GM11168 (cell line): ENCODE measurements at regions not wholly inside any gene's neighbourhood (a gene's known extent, or its start where the extent isn't known, plus 50 kb on each side); places are given as distances from the start of the nearest gene placed in this dataset.

Experiments used
- in situ Hi-C: fragments of 300-500 bp; cut with MboI; formaldehyde crosslinking; loops from one replicate; pipeline ENCODE4 v1.12.0; 2022; ENCODE audit warnings: low sequenced_read_pairs; ENCODE audit not compliant: unreplicated experiment

DNA sequence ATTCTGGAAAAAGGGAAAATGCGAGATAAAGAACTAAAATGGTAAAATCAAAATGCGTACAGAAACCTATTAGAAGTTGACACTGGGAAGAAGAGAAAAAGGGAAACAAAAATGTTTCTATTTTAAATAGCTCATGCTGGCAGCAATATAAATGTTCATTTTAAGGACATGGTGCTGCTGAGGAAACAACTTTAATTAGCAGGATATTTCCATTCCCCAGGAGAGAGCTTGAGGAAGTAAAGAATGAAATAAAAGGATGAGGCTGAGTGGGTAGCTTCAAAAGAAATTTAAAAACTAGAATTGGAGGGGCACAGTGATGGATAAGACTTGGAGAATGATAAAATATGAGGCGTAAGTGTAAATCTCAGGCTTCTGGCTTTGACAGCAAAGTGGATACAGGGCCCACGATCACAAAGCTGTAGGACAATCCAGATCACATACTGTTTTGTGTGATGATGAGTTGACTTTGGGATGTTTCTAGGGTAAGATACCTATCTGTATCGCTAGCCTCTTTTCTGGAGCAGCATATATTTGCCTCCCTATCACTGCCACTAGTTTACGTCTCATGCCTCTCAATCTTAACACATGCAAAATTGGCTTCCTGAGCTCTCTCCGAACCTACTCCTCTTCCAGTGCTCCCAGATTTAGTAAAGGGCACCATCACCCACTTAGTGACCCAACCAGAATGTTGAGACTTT, 571.3 kb upstream of the MIR17HG start:
- in situ Hi-C loops = no loop called here

DNA sequence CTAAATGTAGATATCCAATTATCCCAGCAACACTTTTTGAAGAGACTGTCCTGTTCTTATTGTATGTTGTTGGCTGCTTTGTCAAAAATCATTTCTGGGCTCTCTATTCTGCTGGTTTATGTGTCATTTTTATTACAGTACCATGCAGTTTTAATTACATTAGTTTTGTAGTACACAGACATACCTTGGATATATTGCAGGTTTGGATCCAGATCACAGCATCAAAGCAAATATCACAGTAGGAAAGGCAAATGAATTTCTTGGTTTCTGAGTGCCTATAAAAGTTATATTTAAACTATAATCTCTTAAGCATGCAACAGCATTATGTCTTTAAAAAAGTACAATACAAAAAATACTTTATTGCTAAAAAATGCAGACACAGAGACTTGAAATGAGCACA, 564.2 kb upstream of the MIR17HG start:
- in situ Hi-C loops = no loop called here

GRCh38 chr13:90787007-90787406, 560.5 kb upstream of the MIR17HG start:
- in situ Hi-C loops = no loop called here

DNA sequence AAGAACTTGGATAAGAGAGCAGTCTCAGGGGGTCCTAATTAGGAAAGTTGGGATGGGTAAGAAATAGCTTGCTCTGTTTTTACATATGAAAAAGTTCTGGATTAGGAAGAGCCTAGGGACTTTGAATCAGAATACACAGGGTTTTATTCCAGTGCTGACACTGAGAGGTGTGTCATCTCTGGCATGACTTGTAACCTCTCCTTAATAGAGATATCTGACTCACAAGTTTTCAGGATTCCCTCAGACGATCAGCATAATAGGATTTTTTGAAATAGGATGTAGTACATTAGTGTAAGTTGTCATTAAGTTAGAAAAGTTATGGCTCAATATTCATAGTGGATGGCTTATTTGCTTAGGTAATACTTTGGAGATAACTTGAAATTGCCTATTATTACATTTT, 555.2 kb upstream of the MIR17HG start:
- in situ Hi-C loops = no loop called here

- in situ Hi-C loops = no loop called here
Measured at GRCh38 chr13:90793261-90793820, 554.1 kb upstream of the MIR17HG start.

DNA sequence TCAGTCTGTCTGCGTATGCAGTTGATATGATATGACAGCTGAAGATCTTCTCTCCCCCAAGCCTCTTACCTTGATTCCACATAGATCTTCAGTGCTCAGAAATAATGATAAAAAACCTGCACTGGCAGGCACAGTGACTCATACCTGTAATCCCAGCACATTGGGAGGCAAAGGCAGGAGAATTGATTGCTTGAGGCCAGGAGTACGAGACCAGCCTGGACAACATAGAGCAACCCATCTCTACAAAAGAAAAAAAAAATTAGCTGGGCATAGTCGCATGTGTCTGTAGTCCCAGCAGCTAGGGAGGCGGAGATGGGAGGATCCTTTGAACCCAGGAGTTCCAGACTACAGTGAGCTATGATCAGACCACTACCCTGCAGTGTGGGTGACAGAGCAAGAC, 551.0 kb upstream of the MIR17HG start:
- in situ Hi-C loops = no loop called here

- in situ Hi-C loops = no loop called here
Measured at GRCh38 chr13:90797335-90797734, 550.2 kb upstream of the MIR17HG start.

DNA sequence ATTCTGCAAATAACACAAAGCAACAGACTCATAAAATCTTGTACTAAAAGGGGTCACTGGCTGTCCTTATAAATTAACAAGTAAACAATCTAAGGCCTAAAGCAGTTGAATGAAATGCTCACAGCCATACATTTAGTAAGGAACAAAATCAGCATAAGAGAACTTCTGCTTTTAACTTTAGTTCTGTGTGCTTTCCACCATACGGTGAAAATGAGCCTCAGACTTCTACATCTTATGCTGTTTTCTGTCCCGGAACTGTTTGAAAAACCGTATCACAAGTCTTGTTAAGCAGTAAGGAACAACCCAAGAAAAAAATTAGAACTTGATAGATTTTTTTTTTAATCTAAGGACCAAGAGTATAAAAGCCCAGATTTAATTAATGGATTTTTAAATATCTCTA, 549.1 kb upstream of the MIR17HG start:
- in situ Hi-C loops = no loop called here

GRCh38 chr13:90800082-90800746, 547.3 kb upstream of the MIR17HG start:
- in situ Hi-C loops = no loop called here

DNA sequence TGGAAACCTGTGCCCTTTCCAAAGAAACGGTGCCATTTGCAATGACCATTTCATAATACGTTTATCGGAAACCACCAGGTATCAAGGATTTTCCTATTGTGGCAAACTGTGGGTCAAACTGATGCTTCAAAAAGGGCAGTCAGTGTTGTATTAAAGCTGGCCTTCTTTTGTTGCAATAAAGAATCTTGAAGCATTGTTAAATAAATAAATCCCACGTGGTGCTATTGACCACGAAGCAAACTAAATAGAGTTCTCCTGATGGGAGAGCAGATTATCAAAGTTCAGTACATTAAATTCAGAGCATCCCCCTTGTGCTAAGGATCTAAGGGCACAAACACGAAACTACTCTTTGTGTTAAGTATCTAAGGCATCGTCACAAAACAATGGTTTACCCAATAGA, 545.9 kb upstream of the MIR17HG start:
- in situ Hi-C loops = no loop called here

DNA sequence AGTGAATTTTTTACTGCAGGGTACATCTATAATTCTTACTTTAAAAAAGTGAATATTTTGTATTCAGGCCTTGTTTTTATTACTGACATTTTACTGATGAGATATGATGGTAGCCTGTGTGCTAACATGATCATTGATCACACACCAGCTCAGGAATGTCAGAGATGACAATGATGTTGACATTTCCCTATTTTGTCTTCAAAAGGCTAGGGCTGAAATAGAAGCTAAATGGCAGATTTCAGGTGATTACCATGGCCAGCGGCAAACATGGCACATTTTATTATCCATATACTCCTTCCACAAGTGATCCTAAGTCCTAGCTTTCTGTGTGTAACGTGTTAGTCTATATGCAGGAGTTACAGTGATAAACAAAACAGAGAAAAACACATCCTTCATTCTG, 544.3 kb upstream of the MIR17HG start:
- in situ Hi-C loops = no loop called here

DNA sequence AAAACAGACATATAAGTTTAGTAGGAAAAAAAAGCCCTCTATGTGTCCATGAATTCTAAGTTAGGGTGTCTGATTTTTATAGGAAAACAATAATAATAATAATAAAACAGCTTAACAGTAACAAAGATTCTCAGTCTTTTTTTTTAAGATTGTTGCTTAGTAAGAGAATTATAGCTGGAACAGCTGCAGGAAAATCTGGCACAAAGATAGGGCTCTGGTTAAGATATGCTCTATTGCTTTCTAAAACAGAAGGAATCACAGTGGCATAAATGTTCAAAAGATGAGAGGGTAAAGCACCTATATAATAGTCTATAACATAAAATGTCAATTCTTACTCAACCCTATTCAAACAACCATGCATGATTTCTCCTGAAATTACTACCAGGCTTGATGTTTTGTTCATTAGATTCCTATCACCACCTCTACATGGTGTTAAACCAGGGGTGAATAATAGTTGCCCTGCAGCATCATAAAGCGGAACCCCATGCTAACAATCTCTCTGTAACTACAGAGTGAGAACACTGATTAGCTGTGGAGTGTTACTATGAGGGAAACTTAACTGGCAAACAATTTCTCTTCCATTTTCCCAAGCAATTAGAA, 541.4 kb upstream of the MIR17HG start:
- in situ Hi-C loops = no loop called here

- in situ Hi-C loops = no loop called here
Measured at GRCh38 chr13:90806892-90807291, 540.6 kb upstream of the MIR17HG start.

- in situ Hi-C loops = no loop called here
Measured at GRCh38 chr13:90808838-90809237, 538.6 kb upstream of the MIR17HG start.

DNA sequence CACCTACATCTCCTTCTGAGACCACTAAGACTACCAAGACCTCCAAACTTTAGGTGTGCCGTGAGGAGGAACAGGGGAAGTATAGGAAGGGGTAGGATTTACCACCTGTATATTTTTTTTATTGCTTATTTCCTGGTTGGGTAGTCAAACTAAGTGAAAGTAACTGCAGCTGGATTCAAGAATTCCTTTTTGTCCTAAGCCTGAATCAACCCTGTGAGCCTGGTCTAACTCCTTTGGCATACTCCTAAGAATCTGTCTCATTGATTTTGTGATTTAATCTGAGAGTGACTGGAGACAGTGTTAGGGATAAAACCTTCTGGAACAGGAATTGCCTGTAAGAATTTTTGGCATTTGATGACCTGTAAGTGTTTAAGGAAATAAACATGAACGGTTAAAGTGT, 523.5 kb upstream of the MIR17HG start:
- in situ Hi-C loops = no loop called here

DNA sequence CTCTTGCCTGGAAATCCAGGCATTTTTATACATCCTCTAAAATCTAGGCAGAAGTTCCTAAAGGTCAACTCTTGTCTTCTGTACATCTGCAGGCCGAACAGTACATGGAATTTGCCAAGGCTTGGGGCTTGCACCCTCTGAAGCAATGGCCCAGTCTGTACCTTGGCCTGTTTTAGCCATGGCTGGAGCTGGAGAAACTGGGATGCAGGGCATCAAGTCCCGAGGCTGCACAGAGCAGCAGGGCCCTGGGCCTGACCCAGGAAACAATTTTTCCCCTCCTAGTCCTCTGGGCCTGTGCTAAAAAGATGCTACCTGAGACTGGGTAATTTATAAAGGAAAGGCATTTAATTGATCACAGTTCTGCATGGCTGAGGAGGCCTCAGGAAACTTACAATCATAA, 520.8 kb upstream of the MIR17HG start:
- in situ Hi-C loops = no loop called here

GRCh38 chr13:90830782-90831181, 516.7 kb upstream of the MIR17HG start:
- in situ Hi-C loops = no loop called here

DNA sequence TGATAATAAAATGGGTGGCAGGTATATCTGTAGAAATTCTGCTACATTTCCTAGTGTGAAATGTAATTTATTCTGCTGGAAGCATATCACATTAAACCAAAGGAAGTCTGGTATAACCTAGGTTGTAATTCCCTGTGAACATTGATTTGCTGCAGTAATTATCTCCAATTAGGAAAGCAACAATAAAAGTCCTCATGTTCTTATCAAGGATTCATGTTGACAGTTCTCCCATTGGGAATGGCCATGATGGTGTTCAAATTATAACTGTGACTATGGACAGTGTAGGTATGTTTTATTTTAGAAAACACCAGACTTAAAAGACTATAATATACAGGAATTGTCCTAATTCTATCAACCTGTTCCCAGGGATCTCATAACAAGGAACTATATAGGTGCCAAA, 513.5 kb upstream of the MIR17HG start:
- in situ Hi-C loops = no loop called here

DNA sequence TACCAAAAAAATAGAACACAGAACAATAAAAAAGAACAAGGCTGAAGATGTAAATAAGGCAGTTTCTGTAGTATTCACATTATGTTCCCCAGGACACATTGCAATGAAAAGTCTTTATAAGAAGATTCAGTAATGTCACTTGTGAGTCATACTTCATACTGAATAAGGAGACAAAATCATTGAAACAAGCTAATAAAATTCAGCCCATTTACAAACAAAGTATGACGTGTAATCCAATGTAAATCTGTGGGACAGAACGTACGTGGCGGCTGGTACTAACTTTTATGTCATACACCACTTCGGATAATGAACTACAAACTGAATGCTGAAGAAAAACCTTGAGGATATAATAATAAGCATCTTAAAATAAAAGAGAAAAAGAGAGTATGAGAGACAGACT, 512.8 kb upstream of the MIR17HG start:
- in situ Hi-C loops = no loop called here

GRCh38 chr13:90835826-90836225, 511.7 kb upstream of the MIR17HG start:
- in situ Hi-C loops = no loop called here

DNA sequence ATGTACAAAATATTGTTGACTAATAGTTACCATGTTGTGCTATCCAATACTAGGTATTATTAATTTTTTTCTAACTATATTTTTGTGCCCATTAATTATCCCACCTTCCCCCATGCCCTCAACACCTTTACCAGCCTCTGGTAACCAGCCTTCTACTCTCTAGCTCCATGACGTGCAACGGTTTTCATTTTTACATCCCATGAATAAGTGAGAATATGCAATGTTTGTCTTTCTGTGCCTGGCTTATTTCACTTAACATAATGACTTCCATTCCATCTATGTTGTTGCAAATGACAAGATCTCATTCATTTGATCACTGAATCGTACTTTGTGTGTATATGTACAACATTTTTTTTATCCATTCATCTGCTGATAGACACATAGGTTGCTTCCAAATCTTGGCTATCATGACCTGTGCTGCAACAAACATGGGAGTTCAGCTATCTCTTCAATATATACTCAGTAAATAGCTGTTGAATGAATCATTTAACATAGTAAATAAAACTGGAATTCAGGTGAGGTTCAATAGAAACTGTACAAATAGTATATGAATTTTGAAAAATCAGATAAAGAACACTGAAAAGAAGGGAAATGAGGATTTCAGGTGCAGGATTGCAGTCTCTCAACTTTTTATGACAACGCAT, 509.0 kb upstream of the MIR17HG start:
- in situ Hi-C loops = no loop called here
